ENCODE measurements at regions not wholly inside any gene's neighbourhood (a gene's known extent, or its start where the extent isn't known, plus 50 kb on each side); places are given as distances from the start of the nearest gene placed in this dataset.
A peak's percentile ranks its signal among the peaks of the same experiment; 100 is the strongest.

- no peak for DNase-seq (ENCODE audit: low read depth in 2 of 2)
- H3K4me3 ChIP-seq (replicated peaks in 1 of 2; ENCODE audit: low read depth in 2 of 2, low read length in 2 of 2): no peak overlapping the region
- no peak for TF ChIP-seq CTCF (IDR thresholded peaks at IDR 0.05; ENCODE audit: low read depth, low read length)
Observed at GRCh38 chr7:38051311-38051710, 126.7 kb upstream of the STARD3NL start.

- no peak overlapping the region for H3K4me3 ChIP-seq (replicated peaks in 1 of 2; ENCODE audit: low read depth in 2 of 2, low read length in 2 of 2)
- DNase-seq (ENCODE audit: low read depth in 2 of 2): no peak
- no peak for TF ChIP-seq CTCF (IDR thresholded peaks at IDR 0.05; ENCODE audit: low read depth, low read length)
Observed at GRCh38 chr7:38051786-38052185, 126.3 kb upstream of the STARD3NL start.

- TF ChIP-seq CTCF (IDR thresholded peaks at IDR 0.05; ENCODE audit: low read depth, low read length): no peak
- peak in 1 of 2 donors; percentile 46 for DNase-seq (ENCODE audit: low read depth in 2 of 2)
- no peak overlapping the region for H3K4me3 ChIP-seq (replicated peaks in 1 of 2; ENCODE audit: low read depth in 2 of 2, low read length in 2 of 2)
Observed at GRCh38 chr7:38052786-38053185, 125.3 kb upstream of the STARD3NL start.

- no peak for TF ChIP-seq CTCF (IDR thresholded peaks at IDR 0.05; ENCODE audit: low read depth, low read length)
- no peak for DNase-seq (ENCODE audit: low read depth in 2 of 2)
- no peak overlapping the region for H3K4me3 ChIP-seq (replicated peaks in 1 of 2; ENCODE audit: low read depth in 2 of 2, low read length in 2 of 2)
Observed at GRCh38 chr7:38054199-38054598, 123.8 kb upstream of the STARD3NL start.

DNA sequence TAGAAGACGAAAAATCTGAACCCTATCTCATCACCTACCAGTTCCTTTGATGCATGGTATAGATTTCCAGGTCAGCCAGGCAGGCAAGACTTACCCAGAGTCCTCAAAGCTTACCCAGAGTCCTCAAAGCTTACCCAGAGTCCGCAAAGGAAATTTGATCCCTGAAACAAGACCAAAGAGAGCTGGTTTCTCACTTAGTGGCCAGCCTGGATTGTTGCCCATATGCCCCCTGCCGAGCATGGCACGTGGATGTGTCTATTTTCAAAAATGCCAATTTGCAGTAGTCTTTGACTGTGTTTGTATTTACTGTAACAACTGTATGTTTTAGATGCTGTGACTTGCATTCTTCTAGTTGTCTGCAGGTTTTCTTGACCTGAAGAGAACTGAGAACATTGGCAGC is 120.2 kb upstream of the STARD3NL start:
- H3K4me3 ChIP-seq (replicated peaks in 1 of 2; ENCODE audit: low read depth in 2 of 2, low read length in 2 of 2): no peak overlapping the region
- TF ChIP-seq CTCF (IDR thresholded peaks at IDR 0.05; ENCODE audit: low read depth, low read length): no peak
- no peak for DNase-seq (ENCODE audit: low read depth in 2 of 2)

GRCh38 chr7:38060116-38060515 is 117.9 kb upstream of the STARD3NL start:
- DNase-seq (ENCODE audit: low read depth in 2 of 2): no peak
- no peak for TF ChIP-seq CTCF (IDR thresholded peaks at IDR 0.05; ENCODE audit: low read depth, low read length)

DNA sequence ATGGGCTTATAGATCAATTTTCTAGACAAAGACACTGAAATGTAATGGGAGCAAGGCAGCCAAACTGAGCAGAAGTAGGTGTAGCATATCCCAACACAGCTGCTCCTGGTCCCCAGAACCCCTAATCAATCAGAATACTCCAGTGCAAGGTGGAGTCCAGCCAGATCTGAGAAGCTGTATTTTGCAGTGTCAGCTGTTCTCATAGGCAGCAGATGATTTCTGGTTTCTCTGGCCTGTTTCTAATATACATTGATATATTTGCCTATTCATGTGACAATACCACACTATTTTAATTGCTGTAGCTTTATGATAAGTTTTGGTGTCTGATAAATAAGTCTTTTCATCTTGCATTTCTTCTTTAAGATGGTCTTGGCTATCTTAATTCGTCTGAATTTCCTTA is 117.4 kb upstream of the STARD3NL start:
- no peak overlapping the region for H3K4me3 ChIP-seq (replicated peaks in 1 of 2; ENCODE audit: low read depth in 2 of 2, low read length in 2 of 2)
- TF ChIP-seq CTCF (IDR thresholded peaks at IDR 0.05; ENCODE audit: low read depth, low read length): no peak
- no peak for DNase-seq (ENCODE audit: low read depth in 2 of 2)

More at GRCh38 chr7:38060116-38060515, 117.9 kb upstream of the STARD3NL start:
- H3K4me3 ChIP-seq (replicated peaks in 1 of 2; ENCODE audit: low read depth in 2 of 2, low read length in 2 of 2): no peak overlapping the region
